ENCODE measurements at regions not wholly inside any gene's neighbourhood (a gene's known extent, or its start where the extent isn't known, plus 50 kb on each side); places are given as distances from the start of the nearest gene placed in this dataset.
"Not testable (repeated sequence)": the region's sequence is repeated elsewhere in the genome, so short reads cannot be mapped to it uniquely, and the experiment has no call there.

DNA sequence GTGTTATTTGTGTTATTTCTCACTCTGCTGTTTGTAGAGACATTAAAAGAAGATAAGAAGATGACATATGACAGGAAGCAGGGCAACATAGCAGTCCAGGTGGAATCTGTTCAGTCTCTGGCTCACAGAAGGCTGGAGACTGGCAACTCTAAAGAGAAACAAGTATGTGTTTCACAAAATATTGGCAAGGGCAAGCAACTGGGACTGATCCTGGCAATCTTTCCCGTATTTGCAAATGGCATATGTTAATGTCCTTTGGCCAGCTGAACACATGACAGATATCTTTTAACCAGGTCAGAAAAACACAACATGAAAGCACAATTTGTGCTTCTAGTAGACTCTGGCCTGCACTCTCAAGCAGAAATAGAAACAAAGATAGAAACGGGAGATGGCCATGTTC lies 1354.1 kb upstream of the EPHA6 start:
- no peak for FAIRE-seq
- DNase-seq (ENCODE audit: extremely low spot score, insufficient read length, low read depth) = no peak

DNA sequence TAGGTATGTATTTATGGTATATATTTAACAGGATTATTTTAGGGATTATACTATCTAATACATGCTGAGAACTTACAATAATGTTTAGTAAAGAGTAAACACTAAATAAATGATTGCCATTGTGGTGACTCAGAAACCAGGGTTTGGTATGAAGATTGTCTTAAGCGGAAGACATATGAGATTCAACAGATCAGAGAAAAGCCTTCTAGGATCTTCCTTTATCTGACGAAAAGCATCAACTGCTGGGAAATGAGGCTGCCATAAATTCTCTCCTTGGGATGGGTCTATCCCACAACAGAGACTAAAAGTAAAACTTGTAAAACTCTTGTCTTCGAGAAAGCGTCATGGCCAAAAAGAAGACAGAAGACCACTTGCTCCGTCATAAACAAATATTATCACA lies 1352.2 kb upstream of the EPHA6 start:
- no peak for FAIRE-seq
- DNase-seq (ENCODE audit: extremely low spot score, insufficient read length, low read depth) = no peak

DNA sequence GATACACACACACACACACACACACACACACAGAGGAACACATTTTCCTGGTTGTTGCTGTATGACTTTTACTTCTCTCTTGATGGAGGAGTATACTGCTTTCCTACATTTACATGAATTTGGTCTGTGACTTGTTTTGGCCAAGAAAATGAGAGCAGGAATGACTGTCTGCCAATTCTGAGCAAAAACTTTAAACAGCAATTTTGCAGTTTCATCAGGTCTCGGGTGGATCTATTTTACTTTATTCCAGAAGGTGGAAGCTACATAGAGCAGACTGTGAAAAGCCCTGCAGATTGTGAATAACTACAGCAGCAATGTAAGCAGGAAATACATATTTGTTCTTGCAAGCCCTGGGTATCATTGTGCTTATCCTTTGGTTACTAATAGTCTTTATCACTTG lies 1350.0 kb upstream of the EPHA6 start:
- no peak for FAIRE-seq
- no peak for DNase-seq (ENCODE audit: extremely low spot score, insufficient read length, low read depth)

DNA sequence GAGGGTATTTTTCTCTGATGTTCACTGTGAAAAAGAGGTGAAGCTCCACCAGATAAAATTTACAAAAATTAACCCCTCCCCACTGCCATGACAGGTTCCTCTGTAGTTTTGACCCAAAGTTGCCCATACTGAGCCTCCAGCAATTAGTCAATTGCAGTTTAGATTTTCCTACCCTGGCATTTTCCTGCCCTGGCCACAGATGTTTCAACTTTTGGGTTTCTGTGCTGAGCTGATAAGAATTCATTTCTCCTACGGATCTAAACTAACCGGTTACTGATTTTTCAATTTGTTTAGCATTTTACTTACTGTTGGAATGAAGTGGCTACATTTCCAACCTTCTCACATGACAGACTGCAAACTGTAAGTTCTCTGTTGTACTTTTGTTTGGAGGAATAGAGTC lies 1346.1 kb upstream of the EPHA6 start:
- FAIRE-seq = no peak
- DNase-seq (ENCODE audit: extremely low spot score, insufficient read length, low read depth) = no peak

DNA sequence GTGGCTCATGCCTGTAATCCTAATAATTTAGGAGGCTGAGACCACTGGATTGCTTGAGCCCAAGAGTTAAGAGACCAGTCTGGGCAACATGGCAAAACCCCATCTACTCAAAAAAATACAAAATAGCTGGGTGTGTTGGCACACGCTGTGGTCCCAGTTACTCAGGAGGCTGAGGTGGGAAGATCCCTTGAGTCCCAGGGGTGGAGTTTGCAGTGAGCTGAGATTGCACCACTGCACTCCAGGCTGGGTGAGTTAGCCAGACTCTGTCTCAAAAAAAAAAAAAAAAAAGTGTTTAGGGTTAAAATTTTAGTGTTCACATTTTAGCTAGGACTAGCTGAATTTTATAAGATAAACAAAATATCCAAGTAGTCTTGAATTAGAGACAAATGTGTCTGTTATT lies 1340.1 kb upstream of the EPHA6 start:
- FAIRE-seq (no peak), DNase-seq (ENCODE audit: extremely low spot score, insufficient read length, low read depth) (no peak)

DNA sequence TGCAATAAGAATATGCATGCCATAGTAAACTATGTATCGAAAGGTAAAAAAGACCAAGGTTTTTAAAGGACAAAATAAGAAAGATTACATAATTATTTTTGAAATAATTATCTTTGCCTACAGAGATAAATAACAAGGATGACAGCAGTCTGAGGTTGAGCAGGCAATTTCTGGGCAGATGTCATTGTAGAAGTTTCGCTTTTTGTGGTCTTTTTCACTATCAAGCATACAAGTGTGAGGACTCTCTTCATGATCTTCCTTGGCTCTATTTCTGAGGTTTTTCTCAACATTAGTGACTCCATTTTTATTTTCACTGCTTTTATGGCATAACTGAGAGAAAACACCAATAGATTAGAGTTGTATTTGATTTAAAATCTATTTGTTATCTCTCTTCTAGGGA lies 1337.9 kb upstream of the EPHA6 start:
- FAIRE-seq (no peak), DNase-seq (ENCODE audit: extremely low spot score, insufficient read length, low read depth) (no peak)

DNA sequence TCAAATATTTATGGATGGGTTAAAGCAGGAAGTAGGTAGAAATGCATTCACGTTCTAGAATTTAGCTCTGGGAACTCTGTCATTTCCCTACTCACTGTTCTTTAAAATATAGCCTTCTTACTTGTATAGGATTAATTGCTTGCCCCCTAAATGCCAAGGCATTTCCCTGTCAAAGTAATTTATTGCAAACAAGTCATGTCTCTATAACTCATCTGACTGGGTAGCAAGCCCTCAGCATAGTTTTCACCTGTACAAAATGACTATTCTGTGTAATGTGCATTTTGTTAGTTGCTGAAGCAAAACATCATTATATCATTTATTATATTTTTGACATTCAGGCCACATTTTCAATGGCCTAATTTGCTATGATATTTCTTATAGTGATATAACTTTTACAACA lies 1308.2 kb upstream of the EPHA6 start:
- DNase-seq (ENCODE audit: extremely low spot score, insufficient read length, low read depth) (no peak), FAIRE-seq (no peak)

DNA sequence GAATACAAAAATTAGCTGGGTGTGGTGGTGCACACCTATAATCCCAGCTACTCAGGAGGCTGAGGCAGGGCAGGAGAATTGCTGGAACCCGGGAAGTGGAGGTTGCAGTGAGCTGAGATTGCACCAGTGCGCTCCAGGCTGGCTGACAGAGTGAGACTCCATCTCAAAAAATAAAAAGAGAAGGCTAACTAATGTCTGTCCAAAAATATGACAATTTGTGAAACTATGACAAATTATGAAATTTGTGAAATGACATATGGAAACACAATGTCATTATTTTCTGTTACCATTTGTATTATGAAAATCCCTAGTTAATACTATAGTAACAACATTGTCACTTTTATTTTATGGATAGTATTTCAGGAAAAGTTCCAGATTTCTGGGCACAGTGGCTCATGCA lies 1306.3 kb upstream of the EPHA6 start:
- FAIRE-seq (no peak), DNase-seq (ENCODE audit: extremely low spot score, insufficient read length, low read depth) (no peak)

DNA sequence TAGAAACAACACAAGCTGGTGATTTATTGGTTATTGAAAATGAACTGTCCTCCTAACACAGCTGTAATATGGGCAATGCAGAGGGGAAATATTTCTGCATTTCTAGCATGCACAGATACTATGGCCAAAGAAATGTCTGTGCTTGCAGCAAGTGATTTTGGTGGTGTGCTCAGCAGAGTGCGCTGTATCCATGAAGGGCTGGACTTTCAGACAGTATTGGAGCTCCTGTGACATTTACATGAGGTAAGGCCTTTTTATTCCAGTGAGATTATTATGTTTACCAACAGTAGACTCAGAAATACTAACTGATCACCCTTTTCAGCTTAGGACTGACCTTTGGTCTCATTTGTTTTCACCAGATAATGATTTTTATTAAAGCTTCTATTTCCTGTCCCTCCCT lies 1302.6 kb upstream of the EPHA6 start:
- DNase-seq (ENCODE audit: extremely low spot score, insufficient read length, low read depth) = no peak
- no peak for FAIRE-seq

DNA sequence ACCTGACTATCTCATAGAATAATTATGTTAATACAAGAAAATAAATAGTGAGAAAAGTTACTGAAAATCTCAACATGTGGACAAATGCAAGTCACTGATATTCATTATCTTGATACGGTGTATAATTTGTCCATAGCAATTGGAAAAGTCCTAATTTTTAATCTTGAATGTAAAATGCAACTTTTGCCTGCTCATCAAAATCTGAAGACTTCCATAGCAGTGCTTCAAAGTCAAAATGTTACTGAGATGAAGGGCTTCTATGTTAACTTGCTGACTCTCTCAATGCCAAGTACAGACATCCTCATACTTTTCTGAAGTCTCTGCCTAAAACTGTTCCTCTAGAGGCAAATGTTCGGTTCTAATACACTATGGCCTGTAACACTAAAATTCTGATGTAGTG lies 1300.1 kb upstream of the EPHA6 start:
- FAIRE-seq = no peak

DNA sequence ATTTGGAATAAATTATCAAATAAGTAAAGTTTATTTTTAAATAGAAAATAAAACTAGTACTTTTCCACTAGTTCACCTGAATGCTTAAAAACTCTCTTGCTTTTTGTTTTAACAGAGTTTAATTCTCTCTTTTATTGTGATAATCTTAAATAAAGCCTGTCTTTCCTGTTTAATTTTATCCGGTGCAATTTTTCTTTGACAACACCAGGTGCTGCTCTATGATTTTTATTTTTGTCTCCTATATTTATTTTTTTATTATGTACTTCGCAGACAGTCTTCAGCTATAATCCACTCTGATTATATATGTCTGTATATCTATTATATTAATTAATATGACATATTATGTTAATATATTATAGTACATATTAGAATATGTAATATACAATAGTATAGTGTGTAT lies 1293.0 kb upstream of the EPHA6 start:
- FAIRE-seq = no peak

More for the DNA sequence above, 1300.1 kb upstream of the EPHA6 start:
- no peak for DNase-seq (ENCODE audit: extremely low spot score, insufficient read length, low read depth)

DNA sequence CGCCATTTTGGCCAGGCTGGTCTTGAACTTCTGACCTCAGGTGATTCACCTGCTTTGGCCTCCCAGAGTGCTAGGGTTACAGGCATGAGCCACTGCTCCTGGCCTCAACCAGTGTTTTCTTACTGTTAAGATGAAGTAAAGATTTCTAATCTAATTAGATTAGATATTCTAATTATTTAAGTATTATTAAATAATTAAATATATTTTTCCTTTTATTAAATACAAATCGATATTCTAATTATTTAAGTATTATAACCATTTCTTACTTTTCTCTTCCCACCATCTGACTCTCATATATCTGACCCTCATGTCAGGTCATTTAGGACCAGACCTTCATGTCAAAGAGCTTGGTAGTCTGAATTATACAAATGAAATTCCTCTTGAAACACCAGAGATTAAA lies 1291.9 kb upstream of the EPHA6 start:
- no peak for FAIRE-seq

More for the DNA sequence above, 1293.0 kb upstream of the EPHA6 start:
- no peak for DNase-seq (ENCODE audit: extremely low spot score, insufficient read length, low read depth)

DNA sequence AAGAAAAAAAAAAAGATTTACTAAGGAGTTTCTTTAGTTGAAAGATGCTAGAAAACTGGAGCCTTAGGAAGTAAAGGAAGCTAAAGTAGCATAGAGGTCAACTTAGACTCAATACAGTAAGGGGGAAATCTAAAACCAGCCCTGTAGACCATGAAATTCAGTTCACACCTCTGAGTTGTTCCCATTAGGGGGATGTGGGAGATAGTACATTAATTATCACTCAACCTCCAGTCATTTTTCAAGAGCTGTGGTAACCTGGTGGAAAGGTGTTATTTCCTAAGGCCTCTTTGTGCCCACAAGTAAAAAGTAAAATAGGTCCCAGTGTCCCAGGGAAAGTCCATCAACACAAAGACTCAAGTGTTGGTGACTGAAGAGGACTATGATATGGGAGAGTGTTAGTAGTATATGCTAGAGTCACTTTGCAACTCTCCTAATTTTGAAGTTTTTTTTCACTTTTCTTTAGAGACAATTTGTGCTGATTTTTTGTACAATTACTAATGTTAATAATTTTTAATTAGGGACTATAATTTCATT lies 1274.4 kb upstream of the EPHA6 start:
- DNase-seq (ENCODE audit: extremely low spot score, insufficient read length, low read depth) (no peak), FAIRE-seq (no peak)

More for the DNA sequence above, 1291.9 kb upstream of the EPHA6 start:
- no peak for DNase-seq (ENCODE audit: extremely low spot score, insufficient read length, low read depth)

DNA sequence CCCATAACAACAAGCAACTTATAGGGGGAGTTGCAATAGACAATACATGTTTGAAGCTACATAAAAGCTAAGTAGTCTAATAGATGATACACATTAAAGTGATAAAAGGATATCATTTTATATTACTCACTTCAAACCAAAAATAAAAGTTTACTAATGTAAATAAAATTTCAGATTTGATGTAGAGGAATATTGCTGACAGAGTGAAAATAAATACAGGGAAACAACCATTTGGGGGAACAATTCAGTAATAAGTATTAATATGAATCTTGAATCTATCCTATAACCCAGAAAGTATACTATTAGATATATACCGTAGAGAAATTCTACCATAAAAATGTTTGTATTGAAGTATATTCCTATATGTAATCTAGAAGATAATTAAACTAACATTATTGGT lies 1248.9 kb upstream of the EPHA6 start:
- no peak for FAIRE-seq
- no peak for DNase-seq (ENCODE audit: extremely low spot score, insufficient read length, low read depth)

DNA sequence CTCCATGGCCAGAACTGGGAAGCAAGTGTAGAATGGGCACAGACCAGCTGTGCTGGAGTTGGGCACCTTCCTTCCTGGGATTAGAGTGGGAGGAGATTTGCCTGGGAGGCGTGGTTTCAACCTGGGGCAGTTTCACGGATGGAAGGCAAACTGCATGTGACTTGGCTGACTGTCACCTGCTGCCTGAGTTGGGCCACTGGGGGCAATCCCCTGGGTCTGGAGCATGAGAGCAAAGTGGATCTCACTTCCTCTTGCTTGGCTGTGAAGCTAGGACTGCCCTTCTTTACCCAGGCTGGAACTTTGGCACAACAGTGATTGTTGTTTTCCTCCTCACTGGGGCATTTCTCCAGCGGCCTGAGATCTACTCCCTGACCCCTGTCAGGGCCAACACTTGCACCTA lies 1247.0 kb upstream of the EPHA6 start:
- no peak for DNase-seq (ENCODE audit: extremely low spot score, insufficient read length, low read depth)
- FAIRE-seq = no peak

DNA sequence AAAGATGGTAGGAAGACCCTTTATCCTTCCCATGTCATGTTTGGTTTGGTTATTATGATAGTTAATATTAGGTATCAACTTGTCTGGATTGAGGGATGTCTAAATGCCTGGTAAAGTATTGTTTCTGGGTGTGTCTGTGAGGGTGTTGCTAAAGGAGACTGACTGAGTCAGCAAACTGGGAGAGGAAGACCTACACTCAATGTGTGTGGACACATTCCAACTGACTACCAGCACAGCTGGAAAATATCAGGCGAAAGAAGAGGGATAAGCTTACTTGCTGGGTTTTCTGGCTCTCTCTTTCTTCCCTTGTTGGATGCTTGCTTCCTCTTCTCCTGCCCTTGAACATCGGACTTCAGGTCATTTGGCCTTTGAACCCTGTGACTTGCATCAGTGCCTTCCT lies 1227.6 kb upstream of the EPHA6 start:
- DNase-seq (ENCODE audit: extremely low spot score, insufficient read length, low read depth) = no peak

DNA sequence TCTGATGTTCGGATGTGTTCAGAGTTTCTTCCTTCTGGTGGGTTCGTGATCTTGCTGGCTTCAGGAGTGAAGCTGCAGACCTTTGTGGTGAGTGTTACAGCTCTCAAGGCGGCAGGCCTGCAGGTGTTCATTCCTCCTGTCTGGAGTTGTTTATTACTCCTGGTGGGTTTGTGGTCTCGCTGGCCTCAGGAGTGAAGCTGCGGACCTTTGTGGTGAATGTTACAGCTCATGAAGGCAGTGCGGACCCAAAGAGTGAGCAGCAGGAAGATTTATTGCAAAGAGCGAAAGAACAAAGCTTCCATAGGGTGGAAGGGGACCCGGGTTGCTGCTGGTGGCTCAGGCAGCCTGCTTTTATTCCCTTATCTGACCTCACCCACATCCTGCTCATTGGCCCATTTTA lies 1226.8 kb upstream of the EPHA6 start:
- not testable (repeated sequence) for DNase-seq (ENCODE audit: extremely low spot score, insufficient read length, low read depth); FAIRE-seq

More for the DNA sequence above, 1227.6 kb upstream of the EPHA6 start:
- FAIRE-seq = no peak

DNA sequence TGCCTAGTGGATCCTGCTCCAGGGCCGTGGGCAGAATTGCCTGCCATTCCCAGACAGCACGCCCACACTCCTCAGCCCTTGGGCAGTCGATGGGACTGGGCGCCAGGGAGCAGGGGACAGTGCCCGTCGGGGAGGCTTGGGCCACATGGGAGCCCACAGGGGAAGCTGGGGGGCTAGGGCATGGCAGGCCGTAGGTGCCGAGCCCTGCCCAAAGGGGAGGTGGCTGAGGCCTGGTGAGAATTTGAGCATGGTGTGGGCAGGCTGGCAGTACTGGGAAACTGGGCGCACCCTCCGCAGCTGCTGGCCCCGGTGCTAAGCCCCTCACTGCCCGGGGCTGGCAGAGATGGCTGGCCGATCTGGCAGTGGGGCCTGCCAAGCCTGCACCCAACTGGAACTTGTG lies 1225.9 kb upstream of the EPHA6 start:
- FAIRE-seq = no peak
- no peak for DNase-seq (ENCODE audit: extremely low spot score, insufficient read length, low read depth)

DNA sequence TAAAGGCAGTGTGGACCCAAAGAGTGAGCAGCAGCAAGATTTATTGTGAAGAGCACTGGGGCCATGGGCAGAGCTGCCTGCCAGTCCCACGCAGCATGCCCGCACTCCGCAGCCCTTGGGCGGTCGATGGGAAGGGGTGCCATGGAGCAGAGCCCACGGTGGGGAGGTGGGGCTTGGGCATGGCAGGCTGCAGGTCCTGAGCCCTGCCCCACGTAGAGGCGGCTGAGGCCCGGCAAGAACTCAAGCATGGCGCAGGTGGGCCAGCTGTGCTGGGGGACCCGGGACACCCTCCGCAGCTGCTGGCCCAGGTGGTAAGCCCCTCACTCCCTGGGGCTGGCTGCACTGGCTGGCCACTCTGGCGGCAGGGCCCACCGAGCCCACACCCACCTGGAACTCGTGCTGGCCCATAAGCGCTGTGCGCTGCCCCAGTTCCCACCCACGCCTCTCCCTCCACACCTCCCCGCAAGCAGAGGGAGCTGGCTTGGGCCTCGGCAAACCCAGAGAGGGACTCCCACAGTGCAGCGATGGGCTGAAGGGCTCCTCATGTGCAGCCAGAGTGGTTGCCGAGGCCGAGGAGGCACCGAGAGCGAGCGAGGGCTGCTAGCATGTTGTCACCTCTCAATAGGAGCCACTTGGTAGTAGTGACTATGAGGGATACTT lies 1218.8 kb upstream of the EPHA6 start:
- DNase-seq (ENCODE audit: extremely low spot score, insufficient read length, low read depth) = no peak
- FAIRE-seq = no peak

DNA sequence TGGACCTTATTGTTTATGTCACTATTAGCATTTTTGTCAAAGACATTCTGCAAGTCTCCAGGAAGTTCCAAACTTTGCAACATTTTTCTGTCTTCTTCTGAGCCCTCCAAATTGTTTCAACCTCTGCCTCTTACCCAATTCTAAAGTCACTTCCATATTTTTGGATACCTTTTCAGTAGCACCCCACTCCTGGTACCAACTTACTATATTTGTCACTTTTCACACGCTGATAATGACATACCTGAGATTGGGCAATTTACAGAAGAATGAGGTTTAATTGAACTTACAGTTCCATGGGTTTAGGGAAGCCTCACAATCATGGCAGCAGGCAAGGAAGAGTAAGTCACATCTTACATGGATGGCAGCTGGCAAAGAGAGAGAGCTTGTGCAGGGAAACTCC lies 1206.5 kb upstream of the EPHA6 start:
- no peak for DNase-seq (ENCODE audit: extremely low spot score, insufficient read length, low read depth)
- no peak for FAIRE-seq

DNA sequence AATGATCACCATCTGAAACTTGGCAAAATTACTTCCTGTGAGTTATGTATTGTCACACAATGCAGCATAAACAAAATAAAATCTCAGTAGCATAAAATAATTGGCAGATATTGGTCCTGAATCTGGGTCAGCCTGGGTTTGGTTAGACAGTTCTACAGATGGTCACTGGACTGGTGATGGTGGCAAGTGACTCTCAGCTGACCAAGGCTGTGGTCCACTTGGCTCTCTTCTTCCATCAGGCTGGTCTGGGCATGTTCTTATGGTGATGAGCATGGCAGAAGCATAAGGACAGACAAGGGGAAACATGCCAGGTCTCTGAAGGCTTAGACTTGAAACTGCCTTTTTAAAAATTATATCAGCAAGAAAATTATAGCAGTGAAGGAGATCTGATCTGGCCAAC lies 1205.0 kb upstream of the EPHA6 start:
- no peak for DNase-seq (ENCODE audit: extremely low spot score, insufficient read length, low read depth)
- FAIRE-seq = no peak

DNA sequence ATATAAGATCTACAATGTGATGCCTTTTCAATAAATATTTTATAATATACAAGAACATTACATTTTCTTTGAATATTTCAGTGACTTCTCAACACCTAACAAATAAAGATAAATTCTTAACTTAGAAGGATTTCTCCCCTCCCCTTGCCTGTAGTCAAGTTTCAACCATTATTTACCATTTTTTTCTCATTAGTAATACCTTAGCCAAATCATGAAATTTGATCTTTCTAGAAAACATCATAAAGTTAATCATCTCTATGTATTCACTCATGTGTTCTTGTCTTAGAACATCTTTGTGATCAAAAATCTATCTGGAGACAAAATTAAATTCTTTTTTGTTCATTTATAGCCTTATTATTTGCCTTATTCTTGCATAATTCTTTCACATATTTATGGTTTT lies 1201.8 kb upstream of the EPHA6 start:
- no peak for FAIRE-seq

More for the DNA sequence above, 1201.8 kb upstream of the EPHA6 start:
- no peak for DNase-seq (ENCODE audit: extremely low spot score, insufficient read length, low read depth)
